ENCODE measurements at regions not wholly inside any gene's neighbourhood (a gene's known extent, or its start where the extent isn't known, plus 50 kb on each side); places are given as distances from the start of the nearest gene placed in this dataset.

- no peak for TF ChIP-seq ZNF281 (CRISPR knock-in tag; IDR thresholded peaks at IDR 0.05; ENCODE audit: borderline replicate concordance)
Measured at GRCh38 chr3:22231061-22231460, 480.1 kb upstream of the ZNF385D start (continued).

GRCh38 chr3:22236490-22237270 is 485.7 kb upstream of the ZNF385D start:
- no peaks in the 10 kb centered on the region for H4K20me1 ChIP-seq (ENCODE audit: insufficient read depth, low read length)
- no peak for ATAC-seq
- TF ChIP-seq MEF2D (CRISPR knock-in tag; IDR thresholded peaks at IDR 0.05): no peak
- no peak for TF ChIP-seq DNMT1 (CRISPR knock-in tag; IDR thresholded peaks at IDR 0.05)
- peak; percentile 50; the same call in 1 of the 2 replicates for TF ChIP-seq NFE2L2 (IDR thresholded peaks at IDR 0.05; ENCODE audit: low read length)
- no peak for TF ChIP-seq ZNF512B (CRISPR knock-in tag; IDR thresholded peaks at IDR 0.05; ENCODE audit: borderline replicate concordance)
- no peak for TF ChIP-seq ZNF362 (CRISPR knock-in tag; IDR thresholded peaks at IDR 0.05; ENCODE audit: borderline replicate concordance)
- TF ChIP-seq ARID5B (CRISPR knock-in tag; IDR thresholded peaks at IDR 0.05): no peak
- TF ChIP-seq TIGD3 (CRISPR knock-in tag; IDR thresholded peaks at IDR 0.05; ENCODE audit: borderline replicate concordance): no peak

More at GRCh38 chr3:22236490-22237270, 485.7 kb upstream of the ZNF385D start:
- intact Hi-C loops (cut with micrococcal nuclease; ENCODE audit: unreplicated experiment) (no loop called here), in situ Hi-C loops (cut with HindIII; ENCODE audit: extremely low pct_ligation_motif_present, low pct_unique_long_range_greater_than_20kb) (no loop called here)
- H3K4me3 ChIP-seq (replicated peaks in 1 of 3; ENCODE audit: insufficient read depth in 1 of 3, low read depth in 2 of 3, low read length in 3 of 3): no peak overlapping the region
- H3K27ac ChIP-seq (ENCODE audit: extremely low read length, insufficient read depth, low read length): no peak overlapping the region
- 1% methylated on average over 3 of the region's 3 CpGs for WGBS (ENCODE audit: low lambda C conversion rate)
- no peak overlapping the region for H2AFZ ChIP-seq (ENCODE audit: low read length)
- H3K9ac ChIP-seq (ENCODE audit: insufficient read depth, low read depth, low read length): no peak overlapping the region
- no peaks in the 10 kb centered on the region for H3K27me3 ChIP-seq (ENCODE audit: control insufficient read depth in 1 of 2, insufficient read depth in 2 of 2, low read length in 2 of 2)
- no peaks in the 10 kb centered on the region for H3K4me1 ChIP-seq (ENCODE audit: insufficient read depth, low read length)
- no peaks in the 10 kb centered on the region for H3K36me3 ChIP-seq (replicated peaks in 1 of 2; ENCODE audit: control insufficient read depth in 1 of 2, insufficient read depth in 2 of 2, low read length in 2 of 2)
- H3K4me2 ChIP-seq (ENCODE audit: low read depth, low read length): no peak overlapping the region
- ChIA-PET POLR2A (no interaction called here), CTCF (ENCODE audit: low intra/inter-chr PET ratio, low total read pairs) (no interaction called here)
- BruUV-seq (replicated peaks): no TSS peak
- FAIRE-seq: no peak
- DNase-seq (ENCODE audit: low spot score): no peak
- no peaks in the 10 kb centered on the region for H3K79me2 ChIP-seq (ENCODE audit: insufficient read depth, low read length)
- no peaks in the 10 kb centered on the region for H3K9me3 ChIP-seq (ENCODE audit: low read length)

Measured in HepG2 (cell line).